H9 (cell line): ENCODE measurements at regions not wholly inside any gene's neighbourhood (a gene's known extent, or its start where the extent isn't known, plus 50 kb on each side); places are given as distances from the start of the nearest gene placed in this dataset.
"Not testable (repeated sequence)": the region's sequence is repeated elsewhere in the genome, so short reads cannot be mapped to it uniquely, and the experiment has no call there.

Experiments used
- DNase-seq: peaks from one replicate; pipeline ENCODE4 v3.0.0-alpha.2; 2017
- H2AFZ ChIP-seq: one replicate; pipeline ENCODE4 v1.6.1; 2013; ENCODE audit warnings: mild to moderate bottlenecking, low read length, control low read depth, moderate library complexity
- H2AK5ac ChIP-seq: 2 replicates; pipeline ENCODE4 v1.6.1; 2013; ENCODE audit warnings: low read length, control low read depth, mixed read lengths; ENCODE audit not compliant: insufficient read length
- H2BK120ac ChIP-seq: one replicate; pipeline ENCODE4 v1.6.1; 2013; ENCODE audit warnings: low read depth, mild to moderate bottlenecking, low read length, control low read depth, inconsistent platforms; ENCODE audit not compliant: poor library complexity, severe bottlenecking
- H2BK12ac ChIP-seq: 2 replicates; pipeline ENCODE4 v1.6.1; 2013; ENCODE audit warnings: low read length, control low read depth, mixed read lengths, low read depth; ENCODE audit not compliant: insufficient read length
- H2BK15ac ChIP-seq: 2 replicates; pipeline ENCODE4 v1.6.1; 2013; ENCODE audit warnings: low read depth, low read length, control low read depth
- H2BK20ac ChIP-seq: one replicate; pipeline ENCODE4 v1.6.1; 2013; ENCODE audit warnings: low read depth, mild to moderate bottlenecking, low read length, control low read depth, inconsistent platforms; ENCODE audit not compliant: poor library complexity, severe bottlenecking
- H2BK5ac ChIP-seq: 2 replicates; pipeline ENCODE4 v1.6.1; 2013; ENCODE audit warnings: low read length, control low read depth, mixed read lengths; ENCODE audit not compliant: insufficient read length
- H3K14ac ChIP-seq: 2 replicates; pipeline ENCODE4 v1.6.1; 2013; ENCODE audit warnings: low read length, control low read depth; ENCODE audit not compliant: insufficient read depth
- H3K18ac ChIP-seq: 2 replicates; pipeline ENCODE4 v1.6.1; 2013; ENCODE audit warnings: low read depth, mild to moderate bottlenecking, mixed read lengths, low read length, control low read depth; ENCODE audit not compliant: insufficient read length
- H3K23ac ChIP-seq: 2 replicates; pipeline ENCODE4 v1.6.1; 2013; ENCODE audit warnings: low read length, control low read depth, mixed read lengths, low read depth; ENCODE audit not compliant: insufficient read length
- H3K23me2 ChIP-seq: 2 replicates; pipeline ENCODE4 v1.6.1; 2013; ENCODE audit warnings: low read depth, mild to moderate bottlenecking, mixed read lengths, low read length, control low read depth; ENCODE audit not compliant: insufficient read length, poor library complexity, severe bottlenecking
- H3K27ac ChIP-seq: 2 replicates; pipeline ENCODE4 v1.5.1; 2013; ENCODE audit warnings: low read length, control low read depth, mixed read lengths, low read depth; ENCODE audit not compliant: insufficient read length
- H3K27me3 ChIP-seq: 2 replicates; pipeline ENCODE4 v1.6.1; 2013; ENCODE audit warnings: low read length, control low read depth, inconsistent platforms; ENCODE audit not compliant: insufficient read depth
- H3K4ac ChIP-seq: 2 replicates; pipeline ENCODE4 v1.6.1; 2013; ENCODE audit warnings: low read depth, mild to moderate bottlenecking, control low read depth, inconsistent platforms, low read length, moderate library complexity
- H3K4me1 ChIP-seq: 2 replicates; pipeline ENCODE4 v1.6.1; 2013; ENCODE audit warnings: low read length, control low read depth, inconsistent platforms; ENCODE audit not compliant: insufficient read depth
- H3K4me2 ChIP-seq: 2 replicates; pipeline ENCODE4 v1.6.1; 2013; ENCODE audit warnings: low read length, control low read depth, mixed read lengths; ENCODE audit not compliant: insufficient read length, insufficient read depth
- H3K56ac ChIP-seq: 2 replicates; pipeline ENCODE4 v1.6.1; 2013; ENCODE audit warnings: low read depth, mild to moderate bottlenecking, mixed read lengths, low read length, control low read depth; ENCODE audit not compliant: insufficient read length
- H3K79me1 ChIP-seq: 2 replicates; pipeline ENCODE4 v1.6.1; 2013; ENCODE audit warnings: low read depth, mild to moderate bottlenecking, moderate library complexity, low read length, control low read depth, inconsistent platforms; ENCODE audit not compliant: insufficient read depth, poor library complexity, severe bottlenecking
- H3K79me2 ChIP-seq: 2 replicates; pipeline ENCODE4 v1.6.1; 2013; ENCODE audit warnings: low read length, control low read depth, inconsistent platforms; ENCODE audit not compliant: insufficient read depth
- H3K9ac ChIP-seq: 2 replicates; pipeline ENCODE4 v1.6.1; 2013; ENCODE audit warnings: low read length, control low read depth, mixed read lengths; ENCODE audit not compliant: insufficient read length; ENCODE audit errors: extremely low read depth
- H3K9me3 ChIP-seq: one replicate; pipeline ENCODE4 v1.6.1; 2013; ENCODE audit warnings: low read depth, low read length, inconsistent platforms; ENCODE audit not compliant: control insufficient read depth
- H3T11ph ChIP-seq: one replicate; pipeline ENCODE4 v1.6.1; 2013; ENCODE audit warnings: mild to moderate bottlenecking, low read length, control low read depth, inconsistent platforms
- H4K20me1 ChIP-seq: one replicate; pipeline ENCODE4 v1.6.1; 2013; ENCODE audit not compliant: control insufficient read depth, insufficient read length, insufficient read depth
- H4K5ac ChIP-seq: 2 replicates; pipeline ENCODE4 v1.6.1; 2013; ENCODE audit warnings: low read depth, mild to moderate bottlenecking, mixed read lengths, low read length, control low read depth; ENCODE audit not compliant: insufficient read length
- H4K8ac ChIP-seq: replicated peaks from 2 replicates; pipeline ENCODE4 v1.6.1; 2013; ENCODE audit warnings: low read length, control low read depth, mixed read lengths, low read depth; ENCODE audit not compliant: insufficient read length
- H4K91ac ChIP-seq: 2 replicates; pipeline ENCODE4 v1.6.1; 2013; ENCODE audit warnings: low read depth, mild to moderate bottlenecking, moderate library complexity, mixed read lengths, low read length, control low read depth; ENCODE audit not compliant: insufficient read length
- H3K27ac Mint-ChIP-seq, 3 experiments: 2 replicates in 2 of 3; 3 replicates in 1 of 3; pipeline ENCODE4 v1.8.0; 2020 to 2021; ENCODE audit warnings: mixed read lengths in 3 of 3, mild to moderate bottlenecking in 1 of 3, moderate library complexity in 1 of 3
- H3K27me3 Mint-ChIP-seq: 2 replicates; pipeline ENCODE4 v1.8.0; 2021; ENCODE audit warnings: low read depth, mild to moderate bottlenecking, moderate library complexity, mixed read lengths
- H3K36me3 Mint-ChIP-seq, 3 experiments: 2 replicates in 2 of 3; 3 replicates in 1 of 3; pipeline ENCODE4 v1.8.0; 2020 to 2021; ENCODE audit warnings: low read depth in 3 of 3, mixed read lengths in 3 of 3; ENCODE audit not compliant: insufficient read depth in 1 of 3
- H3K4me1 Mint-ChIP-seq, 2 experiments: 2 replicates each; pipeline ENCODE4 v1.8.0; 2020; ENCODE audit warnings: mixed read lengths in 2 of 2
- H3K4me3 Mint-ChIP-seq, 2 experiments: 2 replicates in 1 of 2; 3 replicates in 1 of 2; pipeline ENCODE4 v1.8.0; 2020 to 2021; ENCODE audit warnings: mild to moderate bottlenecking in 2 of 2, mixed read lengths in 2 of 2, moderate library complexity in 1 of 2
- H3K9me3 Mint-ChIP-seq, 2 experiments: 2 replicates in 1 of 2; 3 replicates in 1 of 2; pipeline ENCODE4 v1.8.0; 2020; ENCODE audit warnings: mild to moderate bottlenecking in 2 of 2, mixed read lengths in 2 of 2, moderate library complexity in 1 of 2
- WGBS: extraction: QIAGEN DNeasy Blood & Tissue Kit; methylation state at CpG from one replicate; pipeline ENCODE4 v1.1.7; 2013; ENCODE audit warnings: missing lambda C conversion rate, low lambda C conversion rate, mixed read lengths; ENCODE audit not compliant: insufficient read length; ENCODE audit errors: extremely low coverage; 5-methylcytosine and 5-hydroxymethylcytosine counted together

DNA sequence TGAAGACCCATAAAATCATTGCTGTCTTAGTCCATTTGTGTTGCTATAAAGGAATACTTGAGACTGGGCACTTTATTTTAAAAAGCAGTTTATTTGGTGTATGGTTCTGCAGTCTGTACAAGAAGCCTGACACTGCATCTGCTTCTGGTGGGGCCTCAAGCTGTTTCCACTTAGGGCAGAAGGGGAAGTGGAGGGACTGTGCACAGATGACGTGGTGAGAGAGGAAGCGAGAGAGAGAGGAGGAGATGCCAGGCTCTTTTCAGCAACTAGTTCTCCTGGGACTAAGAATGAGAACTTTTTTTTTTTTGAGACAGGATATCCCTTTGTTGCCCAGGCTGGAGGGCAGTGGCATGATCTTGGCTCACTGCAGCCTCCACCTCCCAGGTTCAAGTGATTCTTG lies 171.9 kb downstream of the NPIPA7 start:
- not testable (repeated sequence) for H4K5ac ChIP-seq, H3K4ac ChIP-seq, H3K9me3 Mint-ChIP-seq, H3K79me2 ChIP-seq, DNase-seq, H3K14ac ChIP-seq, H4K20me1 ChIP-seq, H4K91ac ChIP-seq, H2BK12ac ChIP-seq, H3K27ac Mint-ChIP-seq, H3K4me1 ChIP-seq, H3K23me2 ChIP-seq, H3K9ac ChIP-seq, H3K79me1 ChIP-seq, H2AFZ ChIP-seq, H3K56ac ChIP-seq, H2BK15ac ChIP-seq, H3K4me1 Mint-ChIP-seq, H2BK5ac ChIP-seq, H3K9me3 ChIP-seq, H3K27me3 ChIP-seq, H3T11ph ChIP-seq, H3K23ac ChIP-seq, H2AK5ac ChIP-seq, H3K27ac ChIP-seq, H3K27me3 Mint-ChIP-seq, H3K4me3 Mint-ChIP-seq, H3K36me3 Mint-ChIP-seq, H3K4me2 ChIP-seq, H2BK20ac ChIP-seq, H2BK120ac ChIP-seq, H4K8ac ChIP-seq, H3K18ac ChIP-seq
- no CpG with 5 or more reads among the region's 2 CpGs for WGBS

DNA sequence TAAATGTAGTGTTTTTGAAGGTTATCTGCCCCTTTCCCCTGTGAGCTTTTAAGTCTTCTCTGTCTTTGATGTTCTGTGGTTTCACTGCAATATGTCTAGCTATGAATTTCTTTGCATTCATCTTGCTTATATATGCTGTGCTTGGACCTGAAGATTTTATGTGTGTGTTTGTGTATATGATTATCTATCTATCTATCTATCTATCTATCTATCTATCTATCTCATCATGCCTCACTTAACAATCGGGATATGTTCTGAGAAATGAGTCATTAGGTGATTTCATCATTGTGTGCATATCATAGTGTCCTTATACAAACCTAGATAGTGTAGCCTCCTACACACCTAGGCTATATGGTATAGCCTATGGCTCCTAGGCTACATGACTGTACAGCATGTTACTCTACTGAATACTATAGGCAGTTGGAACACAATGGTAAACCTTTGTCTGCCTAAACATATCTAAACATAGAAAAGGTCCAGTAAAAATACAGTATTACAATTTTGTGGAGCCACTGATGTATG lies 173.9 kb downstream of the NPIPA7 start:
- not testable (repeated sequence) for H2AK5ac ChIP-seq, H3K36me3 Mint-ChIP-seq, H4K91ac ChIP-seq, H2BK5ac ChIP-seq, H3K27ac Mint-ChIP-seq, H3K79me1 ChIP-seq, H2AFZ ChIP-seq, H3K27me3 ChIP-seq, H3K18ac ChIP-seq, H2BK20ac ChIP-seq, H3K79me2 ChIP-seq, DNase-seq, H3K9me3 Mint-ChIP-seq, H3K4me1 ChIP-seq, H3K23ac ChIP-seq, H3K4ac ChIP-seq, H2BK12ac ChIP-seq, H4K5ac ChIP-seq, H3K9me3 ChIP-seq, H2BK120ac ChIP-seq, H3K27ac ChIP-seq, H2BK15ac ChIP-seq, H3K56ac ChIP-seq, H4K8ac ChIP-seq, H4K20me1 ChIP-seq, H3T11ph ChIP-seq, H3K14ac ChIP-seq, H3K4me3 Mint-ChIP-seq, H3K4me2 ChIP-seq, H3K9ac ChIP-seq, H3K27me3 Mint-ChIP-seq, H3K4me1 Mint-ChIP-seq, H3K23me2 ChIP-seq
- no CpG with 5 or more reads among the region's 1 CpG for WGBS
